GM23248 (cell line): ENCODE measurements at regions not wholly inside any gene's neighbourhood (a gene's known extent, or its start where the extent isn't known, plus 50 kb on each side); places are given as distances from the start of the nearest gene placed in this dataset.

Experiments used
- EZH2 ChIP-seq: fragments of 200-600 bp; sonication (generic); IDR thresholded peaks from 2 replicates; pipeline ENCODE4 v1.6.1; 2018; ENCODE audit warnings: antibody characterized with exemption, mild to moderate bottlenecking; ENCODE audit not compliant: insufficient read depth, poor library complexity, severe bottlenecking
- EZH2phosphoT487 ChIP-seq: fragments of 200-600 bp; sonication (generic); IDR thresholded peaks from 2 replicates; pipeline ENCODE4 v1.6.1; 2018; ENCODE audit warnings: antibody characterized with exemption, moderate library complexity, mild to moderate bottlenecking, low read depth; ENCODE audit not compliant: insufficient read depth

GRCh38 chrX:124240422-124240821, 92.0 kb upstream of the TEX13D start:
- TF ChIP-seq EZH2 (no peak), EZH2phosphoT487 (no peak)
